HG02759 (cell line): ENCODE measurements at regions not wholly inside any gene's neighbourhood (a gene's known extent, or its start where the extent isn't known, plus 50 kb on each side); places are given as distances from the start of the nearest gene placed in this dataset.
"Not testable (repeated sequence)": the region's sequence is repeated elsewhere in the genome, so short reads cannot be mapped to it uniquely, and the experiment has no call there.

Experiments
- ATAC-seq: cut with Tn5 transposase; IDR thresholded peaks from one replicate; pipeline ENCODE4 v1.9.1; 2021; ENCODE audit warnings: mild to moderate bottlenecking, moderate library complexity; ENCODE audit not compliant: unreplicated experiment

GRCh38 chr14:87734577-87735360 is 258.2 kb downstream of the GALC start:
- ATAC-seq, result not testable (repeated sequence)

- not testable (repeated sequence) for ATAC-seq
These were observed 259.9 kb downstream of the GALC start for GRCh38 chr14:87733115-87733514.

DNA sequence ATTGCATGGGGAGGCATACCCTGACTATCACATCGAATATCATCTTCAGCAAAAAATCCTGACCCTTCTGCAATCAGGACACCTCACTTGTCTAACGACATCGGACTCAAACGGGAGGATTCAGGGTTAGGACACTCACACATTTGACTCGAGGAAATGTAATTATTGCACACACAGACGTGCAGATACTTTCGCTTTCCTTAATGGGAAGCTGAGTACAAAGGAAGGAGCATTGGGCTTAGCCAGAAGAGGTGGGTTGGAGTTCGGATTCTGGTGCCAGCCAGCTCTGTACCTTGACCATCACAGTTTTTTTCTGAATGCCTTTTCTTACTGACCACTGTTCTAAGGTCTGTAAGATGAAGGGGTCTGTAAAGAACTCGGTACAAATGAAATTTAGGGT is 260.4 kb downstream of the GALC start:
- ATAC-seq, result no peak

DNA sequence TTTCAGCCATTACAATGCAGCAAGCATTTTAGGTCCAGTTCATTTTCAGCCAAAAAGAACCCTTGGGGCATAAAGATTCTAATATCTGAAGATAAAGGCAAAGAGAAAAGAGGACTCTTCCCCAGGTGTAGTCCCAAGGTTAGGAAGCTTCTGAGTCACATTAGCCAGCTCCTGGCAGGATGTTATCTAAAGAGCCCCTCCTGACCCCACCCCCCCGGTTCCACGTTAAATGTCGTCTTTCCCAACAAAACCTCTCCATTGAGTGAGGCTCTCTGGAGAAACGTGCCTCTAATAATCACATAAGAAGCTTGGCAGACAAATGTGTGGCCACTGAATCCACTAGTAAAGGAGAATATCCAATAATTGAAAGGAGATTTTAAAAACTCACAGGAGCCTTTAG is 267.7 kb downstream of the GALC start:
- ATAC-seq, result no peak

- no peak for ATAC-seq
These were observed 280.4 kb downstream of the GALC start for GRCh38 chr14:87712396-87713090.

GRCh38 chr14:87705439-87705896 is 287.5 kb downstream of the GALC start:
- no peak for ATAC-seq

DNA sequence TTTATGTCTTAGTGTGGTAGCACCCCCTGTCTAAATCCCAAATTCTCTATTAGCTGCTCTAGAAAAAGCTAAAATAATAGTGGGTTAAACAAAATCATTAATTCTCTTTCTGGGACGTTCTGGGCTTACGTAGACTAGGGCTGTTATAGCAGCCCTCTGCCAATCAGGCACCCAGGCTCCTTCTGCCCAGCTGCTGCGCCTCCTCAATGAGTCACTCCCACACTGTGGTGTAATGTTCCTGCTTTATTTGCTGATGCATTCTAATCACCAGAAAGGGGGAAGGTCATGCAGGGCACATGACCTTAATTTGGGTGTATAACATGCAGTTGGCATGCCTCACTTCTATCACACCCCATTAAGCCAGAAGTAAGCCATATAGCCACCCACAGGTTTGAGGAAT is 294.5 kb downstream of the GALC start:
- no peak for ATAC-seq

DNA sequence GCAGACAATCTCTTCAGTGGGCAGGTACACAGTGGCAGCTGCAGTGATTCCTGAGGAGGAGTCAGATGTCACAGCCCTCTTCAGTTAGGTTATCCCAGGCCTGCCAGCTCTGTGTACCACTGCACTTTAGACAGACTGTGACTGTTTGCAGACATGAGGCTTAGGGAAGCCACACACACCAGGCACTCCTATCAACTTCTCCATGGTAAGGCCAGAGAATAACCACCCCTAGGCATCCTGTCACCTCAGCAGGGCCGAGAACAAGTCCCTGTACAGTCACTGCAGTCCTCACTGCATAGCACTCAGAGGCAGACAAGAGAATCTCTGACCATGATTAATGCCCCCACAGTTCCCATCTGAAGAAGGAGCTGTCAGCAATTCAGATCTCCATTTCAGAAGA is 296.5 kb downstream of the GALC start:
- no peak for ATAC-seq

DNA sequence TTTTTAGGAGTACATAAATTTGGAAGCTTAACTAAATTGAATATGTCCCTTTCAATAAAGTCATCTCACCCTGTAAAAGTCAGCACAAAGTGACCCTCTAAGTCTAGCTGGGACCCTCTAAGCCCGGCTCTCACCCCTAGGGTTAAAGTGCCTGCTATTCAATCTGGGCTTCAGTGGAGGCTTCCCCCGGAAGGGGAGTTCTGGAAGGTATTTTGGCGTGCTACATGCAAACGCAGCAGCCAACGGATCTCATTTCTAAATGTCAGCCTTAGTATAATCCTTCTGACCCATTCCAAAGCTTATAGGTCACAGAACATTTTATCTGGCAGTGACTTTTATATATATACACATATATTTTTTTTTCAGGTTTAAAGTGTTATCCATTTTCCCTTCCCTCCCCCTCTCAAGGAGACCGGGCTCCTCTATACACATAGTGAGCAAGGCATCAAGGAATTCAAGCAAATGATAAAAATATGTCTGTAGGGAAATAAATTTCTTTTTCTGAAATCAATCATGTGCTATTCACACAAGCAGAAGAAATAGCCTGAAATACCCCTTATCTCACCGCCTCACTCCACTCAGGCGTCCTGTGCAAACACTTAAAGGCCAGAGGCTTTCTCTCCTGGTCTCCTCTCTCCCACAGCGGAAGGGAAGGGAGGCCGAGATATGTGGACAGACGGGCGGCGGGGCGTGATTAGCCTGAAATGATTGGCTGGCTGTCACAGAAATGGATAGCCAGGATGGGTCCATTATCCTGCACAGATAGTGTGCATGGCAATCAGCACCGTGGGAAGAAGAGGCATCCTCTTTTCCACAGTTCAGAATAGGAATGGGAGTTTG is 301.7 kb downstream of the GALC start:
- ATAC-seq, result no peak

DNA sequence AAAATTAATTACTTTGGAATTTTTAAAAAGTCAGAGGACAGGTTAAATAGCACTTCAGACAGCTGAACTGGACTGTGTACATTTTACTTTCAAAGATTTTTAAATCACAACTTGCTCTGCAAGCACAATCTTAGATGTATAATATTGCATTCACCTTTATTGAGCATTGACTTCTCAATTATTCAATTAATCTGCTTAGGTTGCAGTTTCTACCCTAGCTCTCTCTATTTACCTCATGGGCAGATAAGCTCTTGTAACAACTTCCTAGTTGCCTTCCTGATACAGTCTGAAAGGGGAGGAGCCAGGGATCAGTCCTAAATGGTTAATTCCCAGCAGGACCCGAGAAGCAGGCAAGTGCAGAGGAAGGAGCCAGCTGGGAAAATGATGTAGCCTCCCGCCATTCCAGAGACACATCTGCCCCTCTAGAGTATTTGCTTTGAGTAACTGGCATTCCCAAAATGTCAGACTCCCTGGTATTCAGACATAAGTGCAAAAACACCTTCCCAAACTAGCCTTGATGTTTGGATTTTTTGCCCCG is 302.8 kb downstream of the GALC start:
- ATAC-seq, result no peak

- ATAC-seq, result no peak
These were observed 304.5 kb downstream of the GALC start for GRCh38 chr14:87688524-87688923.

DNA sequence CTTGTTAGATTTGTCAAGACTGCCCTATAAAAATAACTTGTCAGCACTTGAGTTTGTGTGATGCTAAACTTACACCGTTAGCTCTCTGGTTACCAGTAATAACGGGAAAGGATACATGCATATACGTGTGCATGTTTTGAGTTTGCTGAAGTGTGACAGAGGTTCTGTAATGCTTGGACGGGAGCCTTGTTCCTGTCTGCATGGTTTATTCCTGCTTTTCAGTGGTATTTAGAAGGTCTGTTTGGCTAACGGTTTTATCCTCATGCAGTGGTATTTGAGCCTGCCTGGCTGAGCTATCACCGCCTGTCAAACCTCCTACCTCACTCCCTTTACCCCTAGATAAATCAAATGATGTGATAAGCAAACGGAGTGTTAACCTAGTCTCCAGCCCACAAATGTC is 305.6 kb downstream of the GALC start:
- ATAC-seq, result no peak

GRCh38 chr14:87686746-87687145 is 306.2 kb downstream of the GALC start:
- no peak for ATAC-seq

DNA sequence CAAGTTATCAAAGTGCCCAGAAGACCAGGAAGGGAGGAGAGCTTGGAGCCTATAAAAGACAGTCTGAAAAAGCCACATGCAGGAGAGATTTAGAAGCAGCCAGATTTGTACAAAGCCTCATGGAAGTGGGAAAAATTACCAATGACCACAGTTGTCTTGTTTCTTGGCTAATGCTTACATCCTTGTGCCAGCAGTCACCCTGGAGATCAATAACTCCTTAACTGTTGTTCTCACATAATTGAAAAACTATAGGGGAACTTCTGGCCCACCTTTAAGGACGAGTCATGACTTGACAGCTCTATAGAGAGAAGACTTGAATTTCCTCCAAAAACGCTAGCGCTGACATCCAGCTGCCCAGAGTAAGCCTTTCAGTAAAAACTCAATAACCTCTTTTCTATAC is 313.1 kb downstream of the GALC start:
- ATAC-seq, result no peak

DNA sequence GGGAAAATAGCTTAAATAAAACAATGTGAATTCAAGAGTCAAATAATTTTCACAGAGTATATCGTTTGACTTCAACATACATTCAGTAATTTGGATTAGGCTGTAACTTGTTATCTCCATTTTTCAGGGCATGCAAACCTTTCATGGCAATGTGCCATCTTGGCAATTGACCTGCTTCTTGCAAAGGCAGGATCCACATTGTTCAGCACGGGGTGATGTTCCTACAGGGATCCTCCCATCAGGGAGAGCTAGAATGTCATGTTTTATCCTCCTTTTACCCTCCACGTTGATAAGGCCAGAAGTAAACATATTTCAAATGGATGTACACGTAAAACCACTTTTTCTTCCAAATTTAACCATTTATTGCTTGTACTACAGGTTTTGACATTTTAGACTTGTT is 314.4 kb downstream of the GALC start:
- no peak for ATAC-seq

DNA sequence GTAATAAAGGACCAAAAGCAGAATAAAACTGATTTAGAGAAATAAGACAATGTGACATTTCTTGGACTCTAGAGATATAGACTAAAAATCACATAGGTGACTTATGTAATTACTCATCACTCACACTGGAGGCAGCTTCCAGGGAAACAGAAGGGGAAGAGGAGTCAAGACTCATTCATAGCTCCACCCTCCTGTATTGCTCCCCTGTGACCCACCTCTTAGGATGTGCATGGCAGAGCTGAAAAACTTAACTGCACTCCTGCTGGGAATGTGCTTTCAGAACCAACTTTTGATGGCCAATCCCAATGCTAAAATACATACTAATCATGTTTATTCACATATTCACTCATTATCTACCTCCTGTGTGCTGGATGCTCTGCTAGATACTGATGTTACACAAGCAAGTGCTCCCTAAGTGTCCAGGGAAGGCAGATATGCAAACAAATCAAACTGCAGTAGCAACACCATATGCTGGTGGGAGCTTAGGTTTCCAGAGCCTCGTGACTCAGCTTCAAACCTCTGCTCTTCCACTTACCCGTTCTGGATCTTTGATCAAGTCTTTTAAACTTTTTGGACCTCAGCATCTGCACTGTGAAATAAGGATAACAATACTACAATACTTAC is 316.1 kb downstream of the GALC start:
- no peak for ATAC-seq

- ATAC-seq, result no peak
These were observed 325.3 kb downstream of the GALC start for GRCh38 chr14:87667659-87668058.

DNA sequence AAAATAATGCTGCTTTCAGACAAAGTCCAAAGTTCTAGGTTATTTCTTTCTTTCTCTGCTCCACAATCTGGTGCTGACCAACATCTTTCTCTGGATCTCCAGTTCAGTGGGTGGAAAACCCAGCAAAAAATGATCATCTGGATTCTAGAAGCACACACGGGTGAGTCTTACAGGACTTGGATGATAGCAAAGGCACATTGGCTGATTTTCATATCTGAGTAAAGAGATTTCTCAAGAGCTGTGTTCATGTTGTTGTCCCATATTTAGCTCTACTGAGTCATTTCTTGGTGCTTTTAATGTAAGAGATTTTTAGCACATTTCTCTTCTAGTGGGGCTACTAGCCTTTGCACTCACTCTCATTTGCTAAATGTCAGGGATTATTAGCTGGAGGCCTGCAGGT is 336.7 kb downstream of the GALC start:
- ATAC-seq, result no peak

DNA sequence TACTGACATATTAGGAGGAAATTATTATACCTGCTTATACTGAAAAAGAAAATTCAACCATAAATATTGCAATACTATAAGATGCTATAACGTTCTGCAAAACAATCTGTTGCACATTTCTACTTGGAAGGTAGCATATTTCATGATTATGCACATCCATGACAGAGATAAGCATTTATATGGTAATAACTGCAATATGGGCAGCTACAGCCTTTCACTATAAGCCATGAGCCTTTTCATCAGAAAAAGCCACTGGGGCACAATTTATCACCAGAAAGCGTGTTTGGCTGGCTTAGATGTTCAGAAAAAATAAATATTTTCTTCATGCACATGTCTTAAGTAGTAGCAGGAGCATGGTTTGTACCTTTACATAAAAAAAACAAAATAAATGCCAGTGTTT is 340.7 kb downstream of the GALC start:
- no peak for ATAC-seq

- no peak for ATAC-seq
These were observed 348.3 kb downstream of the GALC start for GRCh38 chr14:87644689-87645088.

DNA sequence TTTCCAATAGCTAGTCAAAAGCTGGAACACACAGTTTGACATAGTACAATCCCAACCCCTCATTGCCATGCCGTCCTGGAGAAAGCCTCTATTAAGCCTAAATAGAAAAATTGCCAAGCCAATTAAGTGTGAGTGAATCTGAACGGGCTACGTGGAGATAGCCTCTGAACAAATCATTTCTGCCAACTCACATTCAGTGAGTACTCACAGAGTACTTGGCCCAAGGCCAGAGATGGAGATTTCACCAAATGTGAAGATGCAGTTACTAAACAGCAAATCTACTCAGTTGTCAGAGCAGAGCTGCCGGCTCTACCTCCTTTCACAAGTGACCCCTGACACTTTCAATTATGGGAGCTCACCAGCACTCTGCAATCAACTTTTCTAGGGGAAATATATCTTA is 350.0 kb downstream of the GALC start:
- no peak for ATAC-seq
